Skin epidermis (tissue), 12 donors: ENCODE measurements at regions not wholly inside any gene's neighbourhood (a gene's known extent, or its start where the extent isn't known, plus 50 kb on each side); places are given as distances from the start of the nearest gene placed in this dataset.
"Not testable (repeated sequence)": the region's sequence is repeated elsewhere in the genome, so short reads cannot be mapped to it uniquely, and the experiment has no call there.

Source experiments
- H3K27ac ChIP-seq, 21 experiments: fragments of 200-600 bp; sonication (generic) in 11 of 21; one replicate each; pipeline ENCODE4 v1.5.0; 2020; ENCODE audit warnings: mild to moderate bottlenecking in 3 of 21, inconsistent platforms in 2 of 21, moderate library complexity in 2 of 21
- H3K4me3 ChIP-seq, 7 experiments: fragments of 200-600 bp; sonication (generic) in 2 of 7; one replicate each; pipeline ENCODE4 v1.5.0; 2020; ENCODE audit warnings: inconsistent platforms in 2 of 7, mild to moderate bottlenecking in 2 of 7, moderate library complexity in 1 of 7

DNA sequence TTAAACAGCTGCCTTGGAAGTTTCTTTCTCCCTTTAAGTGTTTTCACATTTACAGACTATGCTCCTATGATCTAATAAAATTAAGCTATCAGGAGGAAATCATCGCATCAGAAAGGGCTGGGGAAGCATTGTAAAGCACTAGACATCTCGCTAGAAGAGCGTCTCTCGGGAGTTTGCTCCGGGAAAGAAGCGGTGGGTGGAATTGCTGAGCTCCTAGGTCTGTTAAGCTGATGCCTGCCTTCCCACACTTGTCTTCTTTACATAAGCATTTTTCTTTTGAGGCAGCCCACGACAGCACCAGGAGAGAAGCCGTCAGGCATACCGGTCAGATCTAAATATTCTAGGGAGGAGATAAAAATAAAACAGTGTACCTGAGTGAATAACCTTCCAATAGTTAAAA lies 541.7 kb upstream of the TUSC1 start:
- H3K27ac ChIP-seq, result no peak overlapping the region
- no peak overlapping the region for H3K4me3 ChIP-seq

DNA sequence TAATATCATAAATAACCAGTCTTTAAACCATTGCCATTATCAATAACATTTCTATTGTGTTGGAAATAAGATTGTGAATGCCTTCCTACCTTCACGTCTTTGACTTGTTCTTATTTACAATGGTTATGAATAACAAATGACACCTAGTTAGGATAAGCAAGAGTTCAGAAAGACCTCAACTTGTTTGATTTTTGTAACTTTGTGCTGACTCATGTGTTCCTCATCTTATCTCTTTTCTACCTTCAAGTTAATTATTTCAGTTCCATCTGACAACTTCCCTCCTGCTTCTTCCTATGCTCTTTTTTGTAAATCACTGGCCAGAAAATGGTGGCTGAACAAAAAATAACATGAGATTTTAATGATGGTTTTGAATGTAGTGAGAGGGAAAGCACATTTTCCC lies 538.5 kb upstream of the TUSC1 start:
- H3K27ac ChIP-seq, result no peak overlapping the region

DNA sequence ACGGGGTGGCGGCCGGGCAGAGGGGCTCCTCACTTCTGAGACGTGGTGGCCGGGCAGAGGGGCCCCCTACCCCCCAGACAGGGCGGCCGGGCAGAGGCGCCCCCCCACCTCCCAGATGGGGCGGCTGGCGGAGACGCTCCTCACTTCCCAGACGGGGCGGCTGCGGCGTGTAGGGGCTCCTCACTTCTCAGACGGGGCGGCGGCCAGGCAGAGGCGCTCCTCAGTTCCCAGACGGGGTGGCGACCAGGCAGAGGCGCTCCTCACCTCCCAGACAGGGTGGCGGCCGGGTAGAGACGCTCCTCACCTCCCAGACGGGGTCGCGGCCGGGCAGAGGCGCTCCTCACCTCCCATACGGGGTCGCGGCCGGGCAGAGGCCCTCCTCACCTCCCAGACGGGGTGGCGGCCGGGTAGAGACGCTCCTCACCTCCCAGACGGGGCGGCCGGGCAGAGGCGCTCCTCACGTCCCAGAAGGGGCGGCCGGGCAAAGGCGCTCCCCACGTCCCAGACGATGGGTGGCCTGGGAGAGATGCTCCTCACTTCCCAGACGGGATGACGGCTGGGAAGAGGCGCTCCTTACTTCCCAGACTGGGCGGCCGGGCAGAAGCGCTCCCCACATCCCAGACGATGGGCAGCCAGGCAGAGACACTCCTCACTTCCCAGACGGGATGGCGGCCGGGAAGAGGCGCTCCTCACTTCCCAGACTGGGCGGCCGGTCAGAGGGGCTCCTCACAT lies 536.6 kb upstream of the TUSC1 start:
- not testable (repeated sequence) for H3K27ac ChIP-seq, H3K4me3 ChIP-seq

More for the DNA sequence above, 538.5 kb upstream of the TUSC1 start:
- no peak overlapping the region for H3K4me3 ChIP-seq

DNA sequence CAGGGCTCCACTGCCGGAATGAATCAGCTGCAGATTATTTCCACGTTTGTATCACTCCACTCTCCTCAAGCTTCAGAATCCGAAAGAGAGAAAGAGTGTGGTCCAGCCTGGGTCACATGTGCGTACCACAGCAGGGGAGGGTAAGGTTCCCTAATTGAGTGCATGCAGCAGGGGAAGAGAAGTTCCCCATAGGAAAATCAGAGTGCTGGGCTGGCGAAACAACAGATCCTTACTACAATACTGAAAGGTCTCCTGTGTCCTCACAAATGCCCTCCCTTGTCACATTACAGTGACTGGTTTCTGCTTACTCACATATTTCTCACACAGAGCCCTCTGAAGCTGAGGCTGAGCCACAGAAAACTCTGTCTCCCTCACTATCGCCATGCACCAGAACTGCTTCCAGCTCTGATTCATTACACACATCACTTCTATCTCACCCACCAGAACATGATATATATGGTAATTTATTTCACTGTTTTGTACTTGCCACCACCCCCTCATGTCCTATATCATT lies 532.2 kb upstream of the TUSC1 start:
- Histone ChIP-seq H3K27ac (peak overlapping the region in 6 of 21 experiments; percentile 3 to 49 (median 25)), H3K4me3 (no peak overlapping the region)

DNA sequence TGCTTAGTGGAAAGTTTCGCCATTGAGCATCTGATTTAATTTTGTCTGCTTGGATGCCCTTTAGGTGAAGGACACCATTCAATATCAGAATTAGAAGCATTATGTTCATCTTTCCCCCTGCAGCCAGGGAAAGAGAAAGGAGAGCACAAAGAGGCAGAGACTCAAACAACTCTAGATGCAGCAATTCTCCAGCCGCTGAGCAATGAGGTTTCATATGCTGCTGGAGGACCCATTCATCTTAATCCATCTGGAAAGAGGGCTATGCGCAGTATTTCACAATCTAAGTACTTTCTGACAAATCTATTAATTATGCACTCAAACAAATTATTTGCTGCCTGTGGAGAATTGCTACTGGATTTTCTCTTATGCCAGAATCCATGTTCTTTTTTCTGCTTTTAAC lies 527.0 kb upstream of the TUSC1 start:
- no peak overlapping the region for H3K4me3 ChIP-seq
- no peak overlapping the region for H3K27ac ChIP-seq

DNA sequence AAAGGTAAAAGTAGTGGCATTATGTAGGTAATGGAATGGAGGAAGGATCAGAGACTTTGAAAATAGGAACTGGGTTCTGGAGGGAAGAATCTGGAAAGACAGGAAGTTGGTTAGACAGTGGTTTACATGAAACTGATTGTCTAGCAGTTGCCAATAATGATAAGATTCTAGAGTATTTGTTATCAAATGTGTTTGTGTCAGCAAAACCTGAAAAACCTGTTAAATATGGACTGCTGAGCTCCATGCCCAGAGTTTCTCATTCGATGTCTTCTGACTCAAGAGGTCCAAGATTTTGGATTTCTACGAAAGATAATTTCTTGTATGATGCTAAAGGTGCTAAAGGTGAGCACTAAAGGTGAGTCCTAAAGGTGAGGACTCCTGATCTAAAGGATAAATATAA lies 515.0 kb upstream of the TUSC1 start:
- H3K4me3 ChIP-seq, result no peak overlapping the region
- no peak overlapping the region for H3K27ac ChIP-seq

DNA sequence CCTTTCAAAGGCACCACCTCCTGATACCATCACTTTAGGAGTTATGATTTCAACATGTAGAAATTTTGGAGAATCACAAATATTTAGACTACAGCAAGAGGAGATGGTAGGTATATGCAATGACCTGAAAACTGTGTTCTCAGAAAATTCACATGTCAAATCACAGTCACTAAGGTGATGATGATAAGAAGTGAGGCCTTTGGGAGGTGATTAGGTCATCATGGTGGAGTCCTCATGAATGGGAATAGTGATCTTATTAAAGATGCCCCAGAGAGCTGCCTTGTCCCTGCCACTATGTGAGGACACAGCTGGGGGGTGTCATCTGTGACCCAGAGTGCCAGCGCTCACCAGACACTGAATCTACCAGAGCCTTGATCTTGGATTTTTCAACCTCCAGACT lies 513.5 kb upstream of the TUSC1 start:
- H3K27ac ChIP-seq, result no peak overlapping the region
- H3K4me3 ChIP-seq, result no peak overlapping the region

DNA sequence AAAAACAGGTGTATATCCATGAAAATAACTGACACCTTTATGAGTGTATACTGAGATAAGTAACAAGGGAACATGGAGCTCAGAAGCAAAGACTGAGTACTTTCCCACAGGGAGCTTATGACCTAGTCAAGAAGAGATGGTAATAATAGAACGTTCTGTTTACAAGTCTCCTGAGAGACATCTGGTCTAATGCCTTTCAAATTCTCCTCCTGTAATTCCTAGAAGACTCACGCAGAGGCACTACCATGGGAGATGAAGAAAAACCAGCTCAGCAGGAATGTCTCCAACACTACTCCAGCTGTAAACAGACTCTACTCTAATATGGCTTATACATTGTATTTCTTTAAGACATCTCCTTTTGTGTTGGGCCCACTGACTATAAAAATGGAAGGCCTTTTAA lies 503.6 kb upstream of the TUSC1 start:
- H3K4me3 ChIP-seq, result no peak overlapping the region
- no peak overlapping the region for H3K27ac ChIP-seq

DNA sequence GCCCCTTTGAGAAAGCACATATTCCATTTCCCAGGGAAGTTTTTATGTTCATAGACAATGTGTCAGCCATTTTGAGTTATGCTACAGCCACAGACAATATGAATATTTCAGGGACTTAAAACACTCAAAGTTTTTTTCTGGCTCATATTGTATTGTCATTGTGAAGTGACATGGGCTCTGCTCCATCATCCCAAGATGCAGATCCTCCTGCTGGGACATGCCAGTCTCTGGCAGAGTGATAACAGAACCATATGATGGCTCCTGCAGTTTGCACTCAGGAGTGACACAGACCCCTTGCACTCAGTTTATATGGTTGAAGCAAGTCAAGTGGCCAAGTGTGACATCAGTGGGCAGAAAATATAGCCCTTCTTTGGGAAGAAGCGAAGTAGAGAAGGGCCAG lies 498.4 kb upstream of the TUSC1 start:
- Histone ChIP-seq H3K27ac (no peak overlapping the region), H3K4me3 (no peak overlapping the region)

DNA sequence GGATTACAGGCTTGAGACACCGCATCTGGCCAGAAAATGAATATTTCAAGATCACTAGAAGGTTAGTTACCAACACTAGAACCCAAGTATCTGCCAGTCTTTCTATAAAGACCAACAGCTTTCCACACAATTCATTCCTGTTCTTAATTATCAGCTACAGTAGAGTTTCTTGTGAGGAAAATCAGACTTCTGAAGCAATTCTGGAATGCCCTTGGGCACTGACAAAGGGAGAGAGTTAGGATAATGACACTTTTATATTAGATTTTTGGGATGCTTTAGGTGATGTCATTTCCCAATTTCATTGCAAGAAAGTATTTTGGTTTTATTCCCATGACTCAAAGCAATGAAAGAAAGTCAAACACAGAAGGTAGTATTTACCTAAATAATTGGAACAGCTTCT lies 497.0 kb upstream of the TUSC1 start:
- peak overlapping the region in 1 of 21 experiments; percentile 19 for H3K27ac ChIP-seq

DNA sequence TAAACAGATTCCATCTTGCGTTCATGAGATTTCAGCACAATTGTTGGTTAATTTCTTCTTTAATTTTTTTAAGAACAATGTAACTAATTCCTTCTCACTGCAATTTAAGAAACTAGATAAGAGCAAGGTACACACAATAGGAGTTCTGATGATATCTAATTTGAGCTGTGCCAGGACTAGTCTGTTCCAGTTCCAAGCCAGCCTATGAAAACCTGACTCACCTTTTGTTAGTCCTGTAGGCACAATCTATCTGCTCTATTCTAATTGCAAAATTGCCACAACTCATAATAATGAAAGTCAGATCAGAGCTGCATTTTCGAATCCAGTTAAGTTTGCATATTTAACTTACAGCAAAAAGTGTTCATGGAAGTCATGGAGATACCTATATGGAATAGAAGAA lies 494.1 kb upstream of the TUSC1 start:
- no peak overlapping the region for H3K4me3 ChIP-seq
- no peak overlapping the region for H3K27ac ChIP-seq

More for the DNA sequence above, 497.0 kb upstream of the TUSC1 start:
- no peak overlapping the region for H3K4me3 ChIP-seq

DNA sequence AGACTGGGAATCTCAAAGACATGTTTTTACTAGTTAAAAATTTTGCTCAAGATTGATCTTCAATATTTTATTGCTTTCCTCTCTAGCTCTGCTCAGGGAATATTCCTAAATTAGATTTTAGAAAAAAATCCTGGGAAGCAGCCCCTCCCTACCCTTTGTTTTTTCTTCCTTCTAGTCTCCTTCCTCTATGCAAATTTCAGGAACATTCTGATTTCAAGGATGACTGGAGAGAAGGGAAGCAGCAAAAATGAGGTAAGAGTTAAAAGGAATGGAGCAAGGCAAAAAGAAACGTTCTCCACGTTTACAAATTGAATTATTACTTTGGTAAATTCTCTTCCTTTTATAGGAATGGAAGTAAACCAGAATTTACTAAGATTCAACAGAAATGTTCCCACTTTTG lies 493.4 kb upstream of the TUSC1 start:
- no peak overlapping the region for H3K4me3 ChIP-seq

DNA sequence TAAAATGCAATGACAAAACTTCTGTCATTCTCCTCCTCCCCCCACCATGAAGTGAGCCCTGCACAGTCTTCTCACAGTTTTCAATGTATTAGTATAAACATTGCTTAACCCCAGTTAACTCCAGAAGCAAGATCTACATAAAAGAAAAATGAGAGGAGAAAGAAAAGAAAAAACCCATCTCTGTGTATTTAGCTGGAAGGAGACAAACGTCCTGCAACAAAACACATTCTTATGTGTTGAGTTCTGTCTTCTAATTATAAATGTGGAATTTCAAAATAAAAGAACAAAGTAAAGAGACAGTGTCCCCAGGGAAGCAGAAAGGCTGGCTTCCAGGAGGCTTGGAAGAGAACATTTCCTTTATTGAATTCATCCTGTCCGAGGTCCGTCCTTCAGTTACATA lies 491.9 kb upstream of the TUSC1 start:
- peak overlapping the region in 2 of 21 experiments; percentile 21 to 33 for H3K27ac ChIP-seq
- H3K4me3 ChIP-seq, result no peak overlapping the region

More for the DNA sequence above, 493.4 kb upstream of the TUSC1 start:
- peak overlapping the region in 2 of 21 experiments; percentile 11 to 20 for H3K27ac ChIP-seq

DNA sequence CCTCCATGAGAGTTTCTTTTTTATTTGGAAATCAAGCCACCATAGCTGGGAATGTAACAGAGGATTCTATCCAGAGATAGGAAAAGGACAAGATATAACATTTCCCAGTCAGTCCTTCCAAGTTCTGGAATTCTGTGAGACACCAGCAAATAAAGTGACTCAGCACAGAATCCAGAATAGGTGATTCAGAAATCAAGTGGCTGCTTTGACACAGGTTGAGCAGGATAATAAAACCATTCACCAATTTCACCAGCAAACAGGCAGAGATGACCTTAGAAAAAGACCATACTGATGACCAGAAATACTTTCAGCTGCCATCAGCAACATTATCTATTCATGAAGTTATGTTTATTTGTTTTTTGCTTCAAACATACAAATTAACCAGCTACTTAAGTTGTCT lies 491.5 kb upstream of the TUSC1 start:
- peak overlapping the region in 3 of 21 experiments; percentile 33 to 43 (median 35) for H3K27ac ChIP-seq
- H3K4me3 ChIP-seq, result no peak overlapping the region

DNA sequence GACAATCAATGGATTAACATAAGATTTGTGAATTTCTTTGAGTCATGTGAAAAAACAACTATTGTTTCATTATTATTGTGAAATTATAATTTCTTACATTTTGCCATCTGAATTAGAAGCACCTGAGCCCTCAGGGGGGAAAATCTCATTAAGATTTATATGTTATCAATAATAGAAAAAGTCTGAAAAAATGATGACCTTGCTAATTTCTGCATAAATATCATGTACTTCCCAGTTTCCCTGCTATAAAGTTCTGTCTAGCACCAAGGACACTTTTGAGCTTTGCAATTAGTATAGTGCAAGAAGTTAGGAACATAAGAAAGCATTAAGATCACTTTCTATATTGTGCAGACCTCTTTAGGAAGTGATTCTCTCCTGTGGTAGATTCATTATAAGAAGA lies 488.3 kb upstream of the TUSC1 start:
- no peak overlapping the region for H3K27ac ChIP-seq
- H3K4me3 ChIP-seq, result no peak overlapping the region

DNA sequence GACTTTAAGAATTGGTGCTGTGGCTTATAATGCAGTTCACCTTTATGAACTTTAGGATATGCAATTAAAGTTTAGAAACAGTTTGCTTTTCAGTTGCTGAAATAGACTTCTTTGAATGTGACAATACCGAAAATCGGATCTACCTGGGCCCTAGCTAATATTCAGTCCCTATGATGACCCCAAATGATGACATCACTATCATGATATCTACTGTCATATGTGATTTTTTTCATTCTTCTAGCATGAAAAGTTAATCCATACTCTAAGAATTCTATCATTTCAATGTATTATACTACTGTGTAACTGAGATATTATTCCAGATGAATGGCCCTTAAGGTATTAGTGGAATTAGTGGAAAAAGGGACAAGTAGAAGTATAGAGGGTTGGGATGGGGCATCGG lies 487.2 kb upstream of the TUSC1 start:
- Histone ChIP-seq H3K27ac (no peak overlapping the region), H3K4me3 (no peak overlapping the region)

DNA sequence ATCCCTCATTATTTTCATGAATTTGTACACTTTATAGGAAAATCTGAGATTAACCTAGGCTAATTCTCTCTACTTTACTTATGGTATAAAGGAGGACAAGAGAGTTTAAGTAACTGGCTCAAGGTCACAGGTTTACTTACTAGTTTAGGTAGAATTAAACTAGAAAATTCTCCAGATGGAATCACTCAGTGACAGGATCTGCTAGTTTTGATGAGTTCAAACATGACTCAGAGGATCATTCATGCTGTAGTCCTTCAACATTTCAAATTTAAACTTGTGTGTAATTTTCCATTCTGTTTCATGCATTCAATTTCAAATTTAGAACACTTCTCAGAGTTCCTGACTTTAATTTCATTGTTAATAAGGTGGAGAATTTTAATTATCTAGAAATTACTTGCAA lies 485.7 kb upstream of the TUSC1 start:
- Histone ChIP-seq H3K4me3 (no peak overlapping the region), H3K27ac (peak overlapping the region in 1 of 21 experiments; percentile 50)

DNA sequence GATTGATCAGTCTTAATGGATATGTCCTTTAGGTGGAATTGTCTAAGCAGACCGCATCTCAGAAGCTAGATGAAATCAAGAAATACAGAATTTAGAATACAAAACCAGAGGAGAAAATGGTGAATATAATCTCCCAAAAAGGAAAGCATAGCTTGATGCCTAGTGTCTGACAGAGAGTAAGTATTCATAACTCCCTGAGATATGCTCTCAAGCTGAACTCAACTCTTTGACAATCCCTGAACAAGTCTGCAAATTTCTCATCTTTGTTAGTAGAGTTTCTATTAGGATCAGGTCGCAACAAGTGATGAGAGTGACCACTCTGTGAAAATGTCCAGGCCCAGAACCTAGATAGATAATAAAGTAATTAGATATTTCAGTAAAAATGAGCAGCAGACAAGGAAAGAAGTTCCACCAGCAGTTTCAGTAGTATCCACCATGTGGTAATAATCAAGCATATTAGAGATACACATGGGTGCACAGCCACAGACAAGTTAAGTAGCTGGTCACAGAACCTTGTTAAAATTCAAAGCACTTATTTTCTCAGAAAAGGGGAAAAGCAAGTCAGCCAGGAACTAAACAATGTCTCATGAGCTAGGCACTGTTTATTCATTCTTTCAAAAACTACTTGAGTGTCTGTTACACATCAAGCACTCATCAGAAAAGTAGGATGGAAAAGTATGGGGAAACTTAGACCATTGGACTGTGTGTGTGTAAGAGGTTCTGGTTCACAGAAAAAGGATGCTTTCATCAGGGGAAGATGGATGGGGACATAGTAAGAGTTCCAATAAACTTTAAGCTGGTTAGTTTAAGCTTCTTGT lies 481.5 kb upstream of the TUSC1 start:
- Histone ChIP-seq H3K4me3 (no peak overlapping the region), H3K27ac (no peak overlapping the region)

DNA sequence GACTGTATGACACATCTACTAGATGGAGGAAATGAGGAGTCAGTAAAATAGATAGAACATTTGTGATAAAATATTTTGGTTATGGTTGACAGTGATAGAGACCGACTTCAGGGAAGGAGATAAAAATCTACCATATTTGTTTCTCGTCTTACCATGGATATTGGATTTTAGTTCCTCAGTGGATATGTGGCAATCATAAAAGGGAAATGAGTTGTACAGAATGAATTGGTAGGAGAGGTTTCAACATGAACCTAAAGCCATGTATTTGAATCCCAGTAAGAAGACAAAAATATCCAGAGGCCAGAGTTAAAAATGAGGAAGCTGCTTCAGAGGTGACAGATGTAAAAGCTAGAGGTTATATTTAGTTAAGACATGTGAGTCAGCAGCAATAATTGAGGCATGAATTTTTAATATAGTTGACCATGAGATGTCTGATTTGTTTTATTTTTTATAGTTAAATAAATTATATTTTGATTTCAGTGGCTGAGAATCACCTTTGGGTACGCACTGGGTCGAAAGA lies 480.4 kb upstream of the TUSC1 start:
- Histone ChIP-seq H3K4me3 (no peak overlapping the region), H3K27ac (no peak overlapping the region)

DNA sequence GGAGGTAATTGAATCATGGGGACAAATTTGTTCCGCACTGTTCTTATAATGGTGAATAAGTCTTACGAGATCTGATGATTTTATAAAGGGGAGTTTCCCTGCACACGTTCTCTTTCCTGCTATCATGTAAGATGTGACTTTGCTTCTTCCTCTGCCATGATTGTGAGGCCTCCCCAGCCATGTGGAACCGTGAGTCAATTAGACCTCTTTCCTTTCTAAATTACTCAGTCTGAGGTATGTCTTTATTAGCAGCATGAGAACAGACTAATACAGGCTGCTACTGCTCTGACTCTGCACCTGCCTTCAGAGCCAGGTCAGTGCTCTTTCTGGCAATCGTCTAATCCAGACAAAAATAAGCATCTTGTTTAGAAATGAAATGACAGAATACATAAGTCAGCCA lies 479.2 kb upstream of the TUSC1 start:
- Histone ChIP-seq H3K4me3 (no peak overlapping the region), H3K27ac (no peak overlapping the region)

DNA sequence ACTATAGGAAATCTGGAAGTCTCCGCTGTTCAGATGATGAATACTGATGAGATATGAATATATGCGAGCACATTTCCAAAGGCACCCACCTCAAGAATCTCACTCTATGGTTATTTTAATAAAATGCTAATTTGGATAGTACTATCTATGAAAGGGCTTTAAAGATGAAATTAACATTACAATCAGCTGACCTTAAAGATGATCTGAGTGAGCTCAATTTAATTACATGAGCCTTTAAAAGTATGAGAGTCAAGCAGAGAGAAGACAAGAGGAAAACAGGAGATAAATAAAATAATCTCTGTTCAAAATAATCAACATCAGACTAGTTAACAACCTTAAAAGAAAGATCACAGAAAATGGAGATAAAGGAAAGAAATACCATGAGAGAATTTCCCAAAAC lies 474.1 kb upstream of the TUSC1 start:
- no peak overlapping the region for H3K4me3 ChIP-seq
- H3K27ac ChIP-seq, result no peak overlapping the region
